GM12878 (cell line): ENCODE measurements at regions not wholly inside any gene's neighbourhood (a gene's known extent, or its start where the extent isn't known, plus 50 kb on each side); places are given as distances from the start of the nearest gene placed in this dataset.

Source experiments
- ATAC-seq: fragments of 200-7000 bp; cut with Tn5 transposase; 3 replicates; pipeline ENCODE4 v1.9.1; 2020; ENCODE audit warnings: mild to moderate bottlenecking, moderate library complexity
- BruUV-seq: library from RNA; stranded (reverse); fragments of 400-500 nt; replicated peaks from 2 replicates; lab custom pipeline; 2021; lab: Mats Ljungman, UMichigan
- CTCF ChIA-PET: fragments of 300-600 bp; sonication (Branson Sonifier 250); formaldehyde crosslinking; extraction: SDS; loops from one replicate; lab custom pipeline; 2021; ENCODE audit warnings: inconsistent platforms; lab: Yijun Ruan, JAX
- POLR2A ChIA-PET: fragments of 350-600 bp; formaldehyde crosslinking; extraction: SDS; loops from one replicate; lab custom pipeline; 2021; ENCODE audit warnings: inconsistent platforms; lab: Charles Lee
- RAD21 ChIA-PET: fragments of 300-600 bp; sonication (Branson Sonifier 250); formaldehyde crosslinking; loops from one replicate; lab custom pipeline; 2023; ENCODE audit warnings: antibody characterized with exemption; ENCODE audit not compliant: unreplicated experiment; lab: Charles Lee
- SMC1A ChIA-PET: fragments of 300-600 bp; sonication (Branson Sonifier 250); formaldehyde crosslinking; loops from one replicate; lab custom pipeline; 2023; ENCODE audit not compliant: unreplicated experiment, uncharacterized antibody; lab: Charles Lee
- DNase-seq: peaks from one replicate; pipeline ENCODE4 v3.0.0-alpha.2; 2011; ENCODE audit warnings: low read depth, low spot score
- FAIRE-seq: peaks from 3 replicates; lab custom pipeline; 2011; peaks lifted over from hg19 to GRCh38; lab: Jason Lieb, UNC
- H2AFZ ChIP-seq: 2 replicates; pipeline ENCODE4 v1.6.0; 2011; ENCODE audit warnings: low read depth, low read length, control low read depth; ENCODE audit not compliant: control insufficient read depth
- H3K27ac ChIP-seq: 2 replicates; pipeline ENCODE4 v1.5.1; 2011; ENCODE audit warnings: control low read depth; ENCODE audit not compliant: control insufficient read depth, insufficient read depth
- H3K27me3 ChIP-seq, 2 experiments: replicated peaks in 1 of 2; 2 replicates each; pipeline versions ENCODE4 v1.6.0 to v1.6.1; 2011; ENCODE audit warnings: low read length in 1 of 2; ENCODE audit not compliant: control insufficient read depth in 2 of 2, insufficient read depth in 2 of 2
- H3K36me3 ChIP-seq, 2 experiments: 2 replicates each; pipeline ENCODE4 v1.5.1; 2011; ENCODE audit warnings: low read length in 1 of 2; ENCODE audit not compliant: control insufficient read depth in 2 of 2, insufficient read depth in 2 of 2
- H3K4me1 ChIP-seq: 2 replicates; pipeline ENCODE4 v1.6.1; 2011; ENCODE audit warnings: mild to moderate bottlenecking, low read length, moderate library complexity, mixed read lengths; ENCODE audit not compliant: control insufficient read depth, insufficient read depth
- H3K4me2 ChIP-seq: 2 replicates; pipeline ENCODE4 v1.6.0; 2011; ENCODE audit warnings: control low read depth; ENCODE audit not compliant: control insufficient read depth, insufficient read depth
- H3K4me3 ChIP-seq: fragments of 200-600 bp; sonication (generic); 2 replicates; pipeline ENCODE4 v1.5.1; 2016
- H3K79me2 ChIP-seq: 2 replicates; pipeline ENCODE4 v1.6.0; 2011; ENCODE audit warnings: low read length; ENCODE audit not compliant: control insufficient read depth, insufficient read depth
- H3K9ac ChIP-seq: 2 replicates; pipeline ENCODE4 v1.8.0; 2011; ENCODE audit warnings: low read length, control low read depth, mixed read lengths; ENCODE audit not compliant: control insufficient read depth, insufficient read depth
- H3K9me3 ChIP-seq: replicated peaks from 3 replicates; pipeline ENCODE4 v1.5.1; 2011; ENCODE audit warnings: mild to moderate bottlenecking, low read length; ENCODE audit not compliant: control insufficient read depth, insufficient read depth
- H4K20me1 ChIP-seq: 2 replicates; pipeline ENCODE4 v1.6.0; 2011; ENCODE audit not compliant: control insufficient read depth, insufficient read depth
- BACH1 ChIP-seq: fragments of 450-650 bp; IDR thresholded peaks from 2 replicates; pipeline ENCODE4 v1.6.1; 2017; ENCODE audit warnings: mild to moderate bottlenecking, borderline replicate concordance
- BHLHE40 ChIP-seq, 2 experiments: fragments of 450-650 bp in 1 of 2; IDR thresholded peaks; 2 replicates each; pipeline ENCODE4 v1.6.1; 2011 to 2017; ENCODE audit warnings: low read depth in 2 of 2, borderline replicate concordance in 1 of 2, improper control_type of control experiment in 1 of 2, low read length in 1 of 2, mild to moderate bottlenecking in 1 of 2
- CREB1 ChIP-seq: IDR thresholded peaks from 2 replicates; pipeline ENCODE4 v1.6.1; 2012; ENCODE audit warnings: low read depth, mild to moderate bottlenecking, inconsistent platforms
- CREM ChIP-seq: IDR thresholded peaks from 2 replicates; pipeline ENCODE4 v1.6.1; 2014; ENCODE audit warnings: antibody characterized with exemption, low read depth
- EP300 ChIP-seq, 2 experiments: fragments of 150-350 bp in 1 of 2; IDR thresholded peaks; 2 replicates each; pipeline ENCODE4 v1.6.1; 2011 to 2012; ENCODE audit warnings: low read depth in 2 of 2, low read length in 2 of 2, borderline replicate concordance in 1 of 2, improper control_type of control experiment in 1 of 2, inconsistent platforms in 1 of 2; ENCODE audit not compliant: control insufficient read depth in 1 of 2
- ETV6 ChIP-seq, 2 experiments: fragments of 450-650 bp in 1 of 2; IDR thresholded peaks in 1 of 2; conservative IDR thresholded peaks in 1 of 2; 2 replicates each; pipeline ENCODE4 v1.6.1; 2014; ENCODE audit warnings: antibody characterized with exemption in 1 of 2, borderline replicate concordance in 1 of 2, low read depth in 1 of 2, mild to moderate bottlenecking in 1 of 2, moderate library complexity in 1 of 2
- EZH2 ChIP-seq: IDR thresholded peaks from 2 replicates; pipeline ENCODE4 v1.6.1; 2012; ENCODE audit warnings: low read depth, mild to moderate bottlenecking, control low read depth, inconsistent platforms, low read length, borderline replicate concordance; ENCODE audit not compliant: control insufficient read depth
- IKZF2 ChIP-seq, 2 experiments: fragments of 450-650 bp; IDR thresholded peaks; 2 replicates each; pipeline ENCODE4 v1.6.1; 2017; ENCODE audit warnings: mild to moderate bottlenecking in 2 of 2, moderate library complexity in 2 of 2
- KLF5 ChIP-seq: fragments of 450-650 bp; IDR thresholded peaks from 2 replicates; pipeline ENCODE4 v1.6.1; 2014; ENCODE audit warnings: mild to moderate bottlenecking; ENCODE audit not compliant: partially characterized antibody
- POLR2A ChIP-seq: IDR thresholded peaks from 2 replicates; pipeline ENCODE4 v1.6.1; 2011; ENCODE audit warnings: low read depth, mild to moderate bottlenecking, low read length
- POU2F2 ChIP-seq: IDR thresholded peaks from 3 replicates; pipeline ENCODE4 v1.6.1; 2011; ENCODE audit warnings: low read depth, mild to moderate bottlenecking, low read length, borderline replicate concordance
- PRDM15 ChIP-seq: fragments of 450-650 bp; formaldehyde crosslinking; IDR thresholded peaks from 2 replicates; pipeline ENCODE4 v1.4.0; 2020; ENCODE audit warnings: mild to moderate bottlenecking, moderate library complexity
- SIN3A ChIP-seq: IDR thresholded peaks from 2 replicates; pipeline ENCODE4 v1.6.1; 2012; ENCODE audit warnings: low read depth, low read length, improper control_type of control experiment
- SUPT20H ChIP-seq: IDR thresholded peaks from 2 replicates; pipeline ENCODE4 v1.6.1; 2011; ENCODE audit warnings: low read depth, mild to moderate bottlenecking, low read length, moderate library complexity, borderline replicate concordance; ENCODE audit not compliant: control insufficient read depth
- TBL1XR1 ChIP-seq: IDR thresholded peaks from 2 replicates; pipeline ENCODE4 v1.6.1; 2012; ENCODE audit warnings: low read depth, low read length, improper control_type of control experiment
- WRNIP1 ChIP-seq: IDR thresholded peaks from 2 replicates; pipeline ENCODE4 v1.6.1; 2011; ENCODE audit warnings: low read depth, low read length, improper control_type of control experiment, borderline replicate concordance
- WGBS: methylation state at CpG from one replicate; pipeline ENCODE4 v1.1.6; 2016; ENCODE audit warnings: low lambda C conversion rate; ENCODE audit not compliant: insufficient replicate concordance, insufficient coverage; ENCODE audit errors: missing lambda C conversion rate; 5-methylcytosine and 5-hydroxymethylcytosine counted together
- in situ Hi-C: fragments of 300-500 bp; cut with MboI; formaldehyde crosslinking; loops from 9 replicates; pipeline ENCODE4 v1.14.3; 2018; ENCODE audit warnings: mixed read lengths
- intact Hi-C: fragments of 100-400 bp; cut with micrococcal nuclease; formaldehyde crosslinking; loops from one replicate; pipeline ENCODE4 v1.14.2; 2022; ENCODE audit not compliant: unreplicated experiment

GRCh38 chr5:99398976-99399375 lies 470.2 kb upstream of the CHD1 start:
- H3K36me3 ChIP-seq: no peaks in the 10 kb centered on the region
- SMC1A ChIA-PET: no interaction called here
- no peaks in the 10 kb centered on the region for H4K20me1 ChIP-seq
- POLR2A ChIA-PET: no interaction called here
- in situ Hi-C loops: loop anchor here (5.0 kb wide), 1 partner anchor 968 kb away; no protein-coding TSS in a partner anchor
- CTCF ChIA-PET: no interaction called here
- no peak overlapping the region for H3K4me2 ChIP-seq
- TF ChIP-seq KLF5: no peak
- TF ChIP-seq CREB1: no peak
- no peak for TF ChIP-seq CREM
- no peak for TF ChIP-seq POLR2A
- TF ChIP-seq TBL1XR1: no peak
- TF ChIP-seq IKZF2 (IDR thresholded peaks at IDR 0.05): no peak
- TF ChIP-seq SUPT20H: no peak
- TF ChIP-seq, all 136 proteins: peak for 0
- no peak overlapping the region for H2AFZ ChIP-seq
- intact Hi-C loops: no loop called here
- no peak overlapping the region for H3K9ac ChIP-seq
- DNase-seq (no peak), FAIRE-seq (no peak), ATAC-seq (no peak)
- H3K4me1 ChIP-seq: no peaks in the 10 kb centered on the region
- RAD21 ChIA-PET: no interaction called here
- H3K27ac ChIP-seq: no peak overlapping the region
- BruUV-seq: no TSS peak
- H3K27me3 ChIP-seq: no peaks in the 10 kb centered on the region
- H3K9me3 ChIP-seq: no peaks in the 10 kb centered on the region
- H3K79me2 ChIP-seq: no peaks in the 10 kb centered on the region
- H3K4me3 ChIP-seq: no peak overlapping the region

- Histone ChIP-seq H3K4me1 (no peaks in the 10 kb centered on the region), H3K9me3 (no peaks in the 10 kb centered on the region), H3K79me2 (no peaks in the 10 kb centered on the region), H3K9ac (no peak overlapping the region), H3K27me3 (no peaks in the 10 kb centered on the region), H3K36me3 (no peaks in the 10 kb centered on the region), H3K27ac (no peak overlapping the region), H3K4me2 (no peak overlapping the region), H2AFZ (no peak overlapping the region), H4K20me1 (no peaks in the 10 kb centered on the region), H3K4me3 (no peak overlapping the region)
- in situ Hi-C loops: no loop called here
- BruUV-seq: no TSS peak
- WGBS: 0% methylated on average over 1 of the region's 1 CpG
- RAD21 ChIA-PET: no interaction called here
- DNase-seq (no peak), FAIRE-seq (no peak), ATAC-seq (no peak)
- POLR2A ChIA-PET: no interaction called here
- intact Hi-C loops: no loop called here
- CTCF ChIA-PET: no interaction called here
- SMC1A ChIA-PET: no interaction called here
- no peak for TF ChIP-seq ETV6 (conservative IDR thresholded peaks at IDR 0.05 in 1 of 2, IDR thresholded peaks at IDR 0.05 in 1 of 2; ENCODE audit: borderline replicate concordance in 1 of 2, low read depth in 1 of 2)
- TF ChIP-seq EZH2: no peak
- no peak for TF ChIP-seq WRNIP1
- no peak for TF ChIP-seq BHLHE40 (IDR thresholded peaks at IDR 0.05; ENCODE audit: borderline replicate concordance in 1 of 2, low read depth in 2 of 2, low read length in 1 of 2)
- no peak for TF ChIP-seq POU2F2
- no peak for TF ChIP-seq EP300 (IDR thresholded peaks at IDR 0.05; ENCODE audit: borderline replicate concordance in 1 of 2, control insufficient read depth in 1 of 2, low read depth in 2 of 2, low read length in 2 of 2)
- TF ChIP-seq BACH1: no peak
- TF ChIP-seq PRDM15 (CRISPR knock-in tag): no peak
- TF ChIP-seq SIN3A: no peak
Measured at GRCh38 chr5:99386406-99387077, 457.7 kb upstream of the CHD1 start.
